NCI-H345 (cell line): ENCODE measurements at regions not wholly inside any gene's neighbourhood (a gene's known extent, or its start where the extent isn't known, plus 50 kb on each side); places are given as distances from the start of the nearest gene placed in this dataset.
"Not testable (repeated sequence)": the region's sequence is repeated elsewhere in the genome, so short reads cannot be mapped to it uniquely, and the experiment has no call there.

Experiments used
- DNase-seq: peaks from one replicate; lab custom pipeline; 2025; lab: John Stamatoyannopoulos, UW

GRCh38 chr12:9336375-9337011 is 128.3 kb upstream of the PZP start:
- not testable (repeated sequence) for DNase-seq

- no peak for DNase-seq
These were observed 127.7 kb upstream of the PZP start for GRCh38 chr12:9335867-9336266.

GRCh38 chr12:9334964-9335363 is 126.8 kb upstream of the PZP start:
- no peak for DNase-seq

GRCh38 chr12:9334041-9334692 is 126.0 kb upstream of the PZP start:
- no peak for DNase-seq

GRCh38 chr12:9333161-9333560 is 125.0 kb upstream of the PZP start:
- DNase-seq, result no peak

GRCh38 chr12:9332564-9332963 is 124.4 kb upstream of the PZP start:
- DNase-seq, result no peak

GRCh38 chr12:9331218-9331626 is 123.0 kb upstream of the PZP start:
- peak; percentile 68 for DNase-seq

GRCh38 chr12:9329019-9329418 is 120.8 kb upstream of the PZP start:
- no peak for DNase-seq

- DNase-seq, result no peak
These were observed 119.9 kb upstream of the PZP start for GRCh38 chr12:9328065-9328464.

GRCh38 chr12:9327320-9327719 is 119.1 kb upstream of the PZP start:
- DNase-seq, result no peak

- not testable (repeated sequence) for DNase-seq
These were observed 118.7 kb upstream of the PZP start for GRCh38 chr12:9326849-9327248.

GRCh38 chr12:9326085-9326484 is 117.9 kb upstream of the PZP start:
- DNase-seq, result no peak

GRCh38 chr12:9325471-9325870 is 117.3 kb upstream of the PZP start:
- no peak for DNase-seq

GRCh38 chr12:9324782-9325181 is 116.6 kb upstream of the PZP start:
- DNase-seq, result no peak

- no peak for DNase-seq
These were observed 115.0 kb upstream of the PZP start for GRCh38 chr12:9323144-9323681.

- no peak for DNase-seq
These were observed 111.6 kb upstream of the PZP start for GRCh38 chr12:9319842-9320173.

GRCh38 chr12:9319044-9319841 is 111.0 kb upstream of the PZP start:
- no peak for DNase-seq

GRCh38 chr12:9313479-9313878 is 105.3 kb upstream of the PZP start:
- not testable (repeated sequence) for DNase-seq

- not testable (repeated sequence) for DNase-seq
These were observed 104.5 kb upstream of the PZP start for GRCh38 chr12:9312406-9313392.

- peak; percentile 8 for DNase-seq
These were observed 103.3 kb upstream of the PZP start for GRCh38 chr12:9311454-9311853.

GRCh38 chr12:9310645-9311044 is 102.5 kb upstream of the PZP start:
- DNase-seq, result not testable (repeated sequence)

- not testable (repeated sequence) for DNase-seq
These were observed 101.6 kb upstream of the PZP start for GRCh38 chr12:9309749-9310148.
